Uterus (tissue), 3 donors: ENCODE measurements at regions not wholly inside any gene's neighbourhood (a gene's known extent, or its start where the extent isn't known, plus 50 kb on each side); places are given as distances from the start of the nearest gene placed in this dataset.

Source experiments
- DNase-seq, 2 donors: peaks; one replicate each; pipeline ENCODE4 v3.0.0-alpha.2; 2019 to 2020
- H3K27ac ChIP-seq, 2 donors: fragments of 200-600 bp; sonication (generic); 1 replicate in 1 of 2; 2 replicates in 1 of 2; pipeline ENCODE4 v1.5.1; 2016 to 2018
- H3K27me3 ChIP-seq, 2 donors: fragments of 200-600 bp; sonication (generic); one replicate each; pipeline ENCODE4 v1.5.1; 2018 to 2019; ENCODE audit warnings: control low read depth in 1 of 2
- H3K36me3 ChIP-seq, 2 donors: fragments of 200-600 bp; sonication (generic); one replicate each; pipeline ENCODE4 v1.5.1; 2019; ENCODE audit warnings: control low read depth in 1 of 2
- H3K4me1 ChIP-seq, 2 donors: fragments of 200-600 bp; sonication (generic); one replicate each; pipeline ENCODE4 v1.5.1; 2018 to 2019; ENCODE audit warnings: control low read depth in 1 of 2
- H3K4me3 ChIP-seq, 2 donors: fragments of 200-600 bp; sonication (generic); 1 replicate in 1 of 2; 2 replicates in 1 of 2; pipeline ENCODE4 v1.5.1; 2018 to 2019; ENCODE audit warnings: mild to moderate bottlenecking in 1 of 2
- H3K9me3 ChIP-seq, 2 donors: fragments of 200-600 bp; sonication (generic); one replicate each; pipeline ENCODE4 v1.5.1; 2019; ENCODE audit warnings: control low read depth in 1 of 2
- CTCF ChIP-seq, 4 experiments: fragments of 200-600 bp in 2 of 4; fragments of 450-650 bp in 2 of 4; sonication (generic) in 2 of 4; IDR thresholded peaks; one replicate each; pipeline ENCODE4 v1.5.1; 2016 to 2019; ENCODE audit warnings: antibody characterized with exemption in 4 of 4, mild to moderate bottlenecking in 2 of 4, moderate library complexity in 1 of 4
- POLR2A ChIP-seq, 2 donors: fragments of 450-650 bp; IDR thresholded peaks; one replicate each; pipeline ENCODE4 v1.6.1; 2016; ENCODE audit warnings: antibody characterized with exemption in 2 of 2, mild to moderate bottlenecking in 1 of 2, moderate library complexity in 1 of 2
- intact Hi-C: fragments of 100-400 bp; cut with DNase I; formaldehyde crosslinking; loops from one replicate; pipeline ENCODE4 v1.15.1; 2023; ENCODE audit warnings: low total_unique reads
- donor health status: DM: yes; HTN: yes; CAD: no.

- H3K4me3 ChIP-seq, result no peak overlapping the region
- peak in 1 of 2 donors; percentile 15 for DNase-seq
- intact Hi-C loops, result no loop called here
- TF ChIP-seq CTCF (IDR thresholded peaks at IDR 0.05), result no peak
- no peak for TF ChIP-seq POLR2A (IDR thresholded peaks at IDR 0.05)
- no peaks in the 10 kb centered on the region for H3K9me3 ChIP-seq
- H3K27ac ChIP-seq, result peak overlapping the region in 1 of 2 donors; percentile 43
- H3K4me1 ChIP-seq, result peaks cover 8 to 9% of the 10 kb centered on the region in 2 donors
- H3K27me3 ChIP-seq, result no peaks in the 10 kb centered on the region
- no peaks in the 10 kb centered on the region for H3K36me3 ChIP-seq
Observed at GRCh38 chr10:78768041-78768835, 300.5 kb upstream of the ZMIZ1 start.

GRCh38 chr10:78768876-78769275 lies 299.9 kb upstream of the ZMIZ1 start:
- H3K9me3 ChIP-seq, result no peaks in the 10 kb centered on the region
- H3K27ac ChIP-seq, result no peak overlapping the region
- no peak overlapping the region for H3K4me3 ChIP-seq
- intact Hi-C loops, result no loop called here
- H3K27me3 ChIP-seq, result no peaks in the 10 kb centered on the region
- TF ChIP-seq CTCF (IDR thresholded peaks at IDR 0.05) (no peak), POLR2A (IDR thresholded peaks at IDR 0.05) (no peak)
- no peaks in the 10 kb centered on the region for H3K36me3 ChIP-seq
- peak in 1 of 2 donors; percentile 23 for DNase-seq
- H3K4me1 ChIP-seq, result peaks cover 4 to 9% of the 10 kb centered on the region in 2 donors

GRCh38 chr10:78769526-78769925 lies 299.2 kb upstream of the ZMIZ1 start:
- H3K36me3 ChIP-seq, result no peaks in the 10 kb centered on the region
- no peak for TF ChIP-seq CTCF (IDR thresholded peaks at IDR 0.05)
- no peak for TF ChIP-seq POLR2A (IDR thresholded peaks at IDR 0.05)
- no peaks in the 10 kb centered on the region for H3K9me3 ChIP-seq
- H3K4me3 ChIP-seq, result no peak overlapping the region
- no peaks in the 10 kb centered on the region for H3K27me3 ChIP-seq
- intact Hi-C loops, result no loop called here
- H3K27ac ChIP-seq, result peak overlapping the region; percentile 79 to 93
- H3K4me1 ChIP-seq, result peaks cover 0 to 2% of the 10 kb centered on the region in 2 donors
- peak in 1 of 2 donors; percentile 15 for DNase-seq

- intact Hi-C loops, result no loop called here
- H3K9me3 ChIP-seq, result no peaks in the 10 kb centered on the region
- H3K27ac ChIP-seq, result peak overlapping the region; percentile 79 to 93
- H3K4me1 ChIP-seq, result peaks cover 0 to 2% of the 10 kb centered on the region in 2 donors
- peak in 1 of 2 donors; percentile 56 for DNase-seq
- TF ChIP-seq CTCF (IDR thresholded peaks at IDR 0.05), result no peak
- no peak for TF ChIP-seq POLR2A (IDR thresholded peaks at IDR 0.05)
- no peaks in the 10 kb centered on the region for H3K36me3 ChIP-seq
- H3K4me3 ChIP-seq, result no peak overlapping the region
- no peaks in the 10 kb centered on the region for H3K27me3 ChIP-seq
Observed at GRCh38 chr10:78770167-78771090, 298.3 kb upstream of the ZMIZ1 start.
